BE2C (cell line): ENCODE measurements at regions not wholly inside any gene's neighbourhood (a gene's known extent, or its start where the extent isn't known, plus 50 kb on each side); places are given as distances from the start of the nearest gene placed in this dataset.
A peak's percentile ranks its signal among the peaks of the same experiment; 100 is the strongest.

Experiments used
- DNase-seq: peaks from one replicate; pipeline ENCODE4 v3.0.0-alpha.2; 2020
- H3K27me3 ChIP-seq: fragments of 250-450 bp; sonication (Bioruptor Pico); 2 replicates; pipeline ENCODE4 v1.5.1; 2020; ENCODE audit warnings: mild to moderate bottlenecking
- H3K36me3 ChIP-seq: fragments of 250-450 bp; sonication (Bioruptor Pico); 2 replicates; pipeline ENCODE4 v1.5.1; 2020; ENCODE audit warnings: mild to moderate bottlenecking
- H3K4me1 ChIP-seq: fragments of 250-450 bp; sonication (Bioruptor Pico); 2 replicates; pipeline ENCODE4 v1.5.1; 2020
- H3K4me3 ChIP-seq: 2 replicates; pipeline ENCODE4 v1.5.1; 2011; ENCODE audit warnings: low read depth, low read length
- H3K9me3 ChIP-seq: fragments of 250-450 bp; sonication (Bioruptor Pico); 2 replicates; pipeline ENCODE4 v1.5.1; 2020
- CTCF ChIP-seq: IDR thresholded peaks from 2 replicates; pipeline ENCODE4 v1.5.1; 2012; ENCODE audit warnings: mild to moderate bottlenecking, low read depth, low read length

- Histone ChIP-seq H3K4me3 (no peak overlapping the region), H3K27me3 (no peaks in the 10 kb centered on the region), H3K9me3 (no peaks in the 10 kb centered on the region), H3K4me1 (no peaks in the 10 kb centered on the region; the same call in 1 of the 2 replicates), H3K36me3 (no peaks in the 10 kb centered on the region)
- DNase-seq: no peak
- TF ChIP-seq CTCF: no peak
These were observed 685.3 kb upstream of the EDIL3 start for GRCh38 chr5:85069659-85070640.

GRCh38 chr5:85077581-85077980, 692.9 kb upstream of the EDIL3 start:
- Histone ChIP-seq H3K9me3 (no peaks in the 10 kb centered on the region), H3K27me3 (no peaks in the 10 kb centered on the region; the same call in 1 of the 2 replicates), H3K4me3 (no peak overlapping the region), H3K4me1 (no peaks in the 10 kb centered on the region), H3K36me3 (no peaks in the 10 kb centered on the region)
- DNase-seq: no peak
- peak; percentile 25; the same call in 1 of the 2 replicates for TF ChIP-seq CTCF

GRCh38 chr5:85096421-85096820, 711.7 kb upstream of the EDIL3 start:
- H3K4me3 ChIP-seq: no peak overlapping the region
- H3K36me3 ChIP-seq: no peaks in the 10 kb centered on the region
- TF ChIP-seq CTCF: no peak
- H3K9me3 ChIP-seq: no peaks in the 10 kb centered on the region
- no peak for DNase-seq
- H3K4me1 ChIP-seq: no peaks in the 10 kb centered on the region
- H3K27me3 ChIP-seq: no peaks in the 10 kb centered on the region

GRCh38 chr5:85108471-85108870, 723.8 kb upstream of the EDIL3 start:
- TF ChIP-seq CTCF: no peak
- Histone ChIP-seq H3K9me3 (no peaks in the 10 kb centered on the region; the same call in 1 of the 2 replicates), H3K27me3 (no peaks in the 10 kb centered on the region), H3K4me1 (peaks cover 6% of the 10 kb centered on the region), H3K4me3 (no peak overlapping the region), H3K36me3 (no peaks in the 10 kb centered on the region)
- no peak for DNase-seq

GRCh38 chr5:85109616-85110015, 724.9 kb upstream of the EDIL3 start:
- no peak for DNase-seq
- H3K4me1 ChIP-seq: peaks cover 10% of the 10 kb centered on the region
- H3K36me3 ChIP-seq: no peaks in the 10 kb centered on the region
- no peaks in the 10 kb centered on the region for H3K9me3 ChIP-seq
- TF ChIP-seq CTCF: no peak
- H3K27me3 ChIP-seq: no peaks in the 10 kb centered on the region
- no peak overlapping the region for H3K4me3 ChIP-seq

GRCh38 chr5:85132269-85132668, 747.6 kb upstream of the EDIL3 start:
- DNase-seq: no peak
- no peak for TF ChIP-seq CTCF
- Histone ChIP-seq H3K27me3 (no peaks in the 10 kb centered on the region), H3K4me3 (no peak overlapping the region), H3K4me1 (no peaks in the 10 kb centered on the region), H3K36me3 (no peaks in the 10 kb centered on the region), H3K9me3 (no peaks in the 10 kb centered on the region)
